ENCODE measurements at regions not wholly inside any gene's neighbourhood (a gene's known extent, or its start where the extent isn't known, plus 50 kb on each side); places are given as distances from the start of the nearest gene placed in this dataset.

- DNase-seq (ENCODE audit: low spot score): peak; percentile 44
These were observed 54.4 kb upstream of the RBM24 start for GRCh38 chr6:17226786-17227233.

- no peak for DNase-seq (ENCODE audit: low spot score)
These were observed 53.8 kb upstream of the RBM24 start for GRCh38 chr6:17227403-17227802.
